Testis (tissue), 2 donors: ENCODE measurements at regions not wholly inside any gene's neighbourhood (a gene's known extent, or its start where the extent isn't known, plus 50 kb on each side); places are given as distances from the start of the nearest gene placed in this dataset.

Source experiments
- CTCF ChIP-seq, 3 experiments: fragments of 450-650 bp in 2 of 3; fragments of 200-600 bp in 1 of 3; sonication (generic) in 1 of 3; IDR thresholded peaks; one replicate each; pipeline ENCODE4 v1.5.1; 2016 to 2019; ENCODE audit warnings: antibody characterized with exemption in 3 of 3, mild to moderate bottlenecking in 2 of 3, moderate library complexity in 1 of 3
- POLR2A ChIP-seq: fragments of 450-650 bp; IDR thresholded peaks from one replicate; pipeline ENCODE4 v1.6.1; 2017; ENCODE audit warnings: antibody characterized with exemption, mild to moderate bottlenecking, moderate library complexity

GRCh38 chrX:65831268-65831667, 163.8 kb downstream of the MSN start:
- TF ChIP-seq CTCF (IDR thresholded peaks at IDR 0.05) (no peak), POLR2A (no peak)
